Body of pancreas (tissue), 4 donors: ENCODE measurements at regions not wholly inside any gene's neighbourhood (a gene's known extent, or its start where the extent isn't known, plus 50 kb on each side); places are given as distances from the start of the nearest gene placed in this dataset.
A peak's percentile ranks its signal among the peaks of the same experiment; 100 is the strongest.

Experiments used
- ATAC-seq: fragments of 150-250 bp; one replicate; pipeline ENCODE4 v1.9.1; 2016
- DNase-seq, 4 donors: peaks; one replicate each; pipeline ENCODE4 v3.0.0-alpha.2; 2019
- H3K27ac ChIP-seq, 4 donors: fragments of 200-600 bp; sonication (generic); 1 replicate in 3 of 4; 2 replicates in 1 of 4; pipeline versions ENCODE4 v1.5.1 to v1.6.1; 2016 to 2019; ENCODE audit warnings: mild to moderate bottlenecking in 1 of 4, mixed read lengths in 1 of 4, moderate library complexity in 1 of 4
- H3K27me3 ChIP-seq, 2 donors: fragments of 200-600 bp; sonication (generic); one replicate each; pipeline ENCODE4 v1.6.0; 2016; ENCODE audit warnings: mild to moderate bottlenecking in 1 of 2
- H3K36me3 ChIP-seq, 2 donors: fragments of 200-600 bp; sonication (generic); replicated peaks in 1 of 2; 2 replicates each; pipeline ENCODE4 v1.5.1; 2016; ENCODE audit warnings: low read depth in 2 of 2; ENCODE audit not compliant: insufficient read depth in 1 of 2
- H3K4me1 ChIP-seq: fragments of 200-600 bp; sonication (generic); one replicate; pipeline ENCODE4 v1.6.0; 2016
- H3K4me3 ChIP-seq, 2 donors: fragments of 200-600 bp; sonication (generic); 1 replicate in 1 of 2; 2 replicates in 1 of 2; pipeline ENCODE4 v1.5.1; 2016 to 2019
- H3K9me3 ChIP-seq, 3 donors: fragments of 200-600 bp; sonication (generic); 1 replicate in 2 of 3; 2 replicates in 1 of 3; pipeline ENCODE4 v1.5.1; 2016
- POLR2A ChIP-seq, 3 donors: fragments of 450-650 bp; IDR thresholded peaks; one replicate each; pipeline ENCODE4 v1.6.1; 2016; ENCODE audit warnings: antibody characterized with exemption in 3 of 3, mild to moderate bottlenecking in 2 of 3
- whole genome bisulfite sequencing, 2 donors: methylation state at CpG; one replicate each; pipeline ENCODE4 v1.1.5; 2017; 5-methylcytosine and 5-hydroxymethylcytosine counted together
- intact Hi-C: fragments of 100-400 bp; cut with DNase I; formaldehyde crosslinking; loops from one replicate; pipeline ENCODE4 v1.15.1; 2023
- TF ChIP-seq, protein P1 (sequence below), 7 experiments: fragments of 450-650 bp in 4 of 7; fragments of 200-600 bp in 3 of 7; sonication (generic) in 3 of 7; IDR thresholded peaks; one replicate each; pipeline ENCODE4 v1.5.1; 2016 to 2019; ENCODE audit warnings: antibody characterized with exemption in 7 of 7

DNA sequence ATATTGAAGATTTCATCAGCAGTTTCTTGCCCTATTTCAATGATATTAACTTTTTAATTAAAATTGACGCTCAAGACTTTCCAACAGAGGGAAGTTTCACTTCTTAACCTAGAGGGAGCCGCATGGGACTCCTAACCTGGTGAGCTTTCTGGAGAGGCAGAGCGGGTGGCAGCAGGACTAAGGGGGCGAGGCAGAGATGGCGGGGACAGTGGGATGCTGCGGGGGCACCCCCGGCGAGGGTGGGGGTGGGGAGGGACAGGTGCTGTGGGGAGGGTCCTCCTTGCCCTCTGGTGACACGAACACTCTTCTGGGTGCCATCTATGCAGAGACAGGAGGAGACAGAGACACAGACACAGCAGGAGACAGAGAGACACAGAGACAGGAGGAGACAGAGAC lies 104.4 kb downstream of the ADRA2C start:
- no peak overlapping the region for H3K4me3 ChIP-seq
- no peaks in the 10 kb centered on the region for H3K9me3 ChIP-seq
- DNase-seq: no peak
- no peak for ATAC-seq
- peaks cover 0 to 7% of the 10 kb centered on the region in 2 donors for H3K27me3 ChIP-seq
- H3K4me1 ChIP-seq: no peaks in the 10 kb centered on the region
- TF ChIP-seq POLR2A (IDR thresholded peaks at IDR 0.05): no peak
- TF ChIP-seq, protein P1, sequence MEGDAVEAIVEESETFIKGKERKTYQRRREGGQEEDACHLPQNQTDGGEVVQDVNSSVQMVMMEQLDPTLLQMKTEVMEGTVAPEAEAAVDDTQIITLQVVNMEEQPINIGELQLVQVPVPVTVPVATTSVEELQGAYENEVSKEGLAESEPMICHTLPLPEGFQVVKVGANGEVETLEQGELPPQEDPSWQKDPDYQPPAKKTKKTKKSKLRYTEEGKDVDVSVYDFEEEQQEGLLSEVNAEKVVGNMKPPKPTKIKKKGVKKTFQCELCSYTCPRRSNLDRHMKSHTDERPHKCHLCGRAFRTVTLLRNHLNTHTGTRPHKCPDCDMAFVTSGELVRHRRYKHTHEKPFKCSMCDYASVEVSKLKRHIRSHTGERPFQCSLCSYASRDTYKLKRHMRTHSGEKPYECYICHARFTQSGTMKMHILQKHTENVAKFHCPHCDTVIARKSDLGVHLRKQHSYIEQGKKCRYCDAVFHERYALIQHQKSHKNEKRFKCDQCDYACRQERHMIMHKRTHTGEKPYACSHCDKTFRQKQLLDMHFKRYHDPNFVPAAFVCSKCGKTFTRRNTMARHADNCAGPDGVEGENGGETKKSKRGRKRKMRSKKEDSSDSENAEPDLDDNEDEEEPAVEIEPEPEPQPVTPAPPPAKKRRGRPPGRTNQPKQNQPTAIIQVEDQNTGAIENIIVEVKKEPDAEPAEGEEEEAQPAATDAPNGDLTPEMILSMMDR (IDR thresholded peaks at IDR 0.05): no peak
- WGBS, 2 donors: 65 to 71% methylated on average over 9 of the region's 9 CpGs
- no peaks in the 10 kb centered on the region for H3K36me3 ChIP-seq
- no peak overlapping the region for H3K27ac ChIP-seq
- intact Hi-C loops: loop anchor here (10.0 kb wide), 1 partner anchor 296 kb away; no protein-coding TSS in a partner anchor

- TF ChIP-seq, protein P1 (IDR thresholded peaks at IDR 0.05): no peak
- no peak for TF ChIP-seq POLR2A (IDR thresholded peaks at IDR 0.05)
- Histone ChIP-seq H3K27me3 (peaks cover 0 to 7% of the 10 kb centered on the region in 2 donors), H3K4me1 (no peaks in the 10 kb centered on the region), H3K4me3 (no peak overlapping the region), H3K36me3 (no peaks in the 10 kb centered on the region), H3K9me3 (no peaks in the 10 kb centered on the region), H3K27ac (no peak overlapping the region)
- DNase-seq (peak in 3 of 4 donors; percentile 25 to 52 (median 30)), ATAC-seq (no peak)
- intact Hi-C loops: loop anchor here (10.0 kb wide), 1 partner anchor 297 kb away; no protein-coding TSS in a partner anchor
- 6 to 23% methylated on average over 20 to 49 of the region's 53 CpGs for WGBS, 2 donors
Measured at GRCh38 chr4:3871181-3871852, 105.1 kb downstream of the ADRA2C start.

DNA sequence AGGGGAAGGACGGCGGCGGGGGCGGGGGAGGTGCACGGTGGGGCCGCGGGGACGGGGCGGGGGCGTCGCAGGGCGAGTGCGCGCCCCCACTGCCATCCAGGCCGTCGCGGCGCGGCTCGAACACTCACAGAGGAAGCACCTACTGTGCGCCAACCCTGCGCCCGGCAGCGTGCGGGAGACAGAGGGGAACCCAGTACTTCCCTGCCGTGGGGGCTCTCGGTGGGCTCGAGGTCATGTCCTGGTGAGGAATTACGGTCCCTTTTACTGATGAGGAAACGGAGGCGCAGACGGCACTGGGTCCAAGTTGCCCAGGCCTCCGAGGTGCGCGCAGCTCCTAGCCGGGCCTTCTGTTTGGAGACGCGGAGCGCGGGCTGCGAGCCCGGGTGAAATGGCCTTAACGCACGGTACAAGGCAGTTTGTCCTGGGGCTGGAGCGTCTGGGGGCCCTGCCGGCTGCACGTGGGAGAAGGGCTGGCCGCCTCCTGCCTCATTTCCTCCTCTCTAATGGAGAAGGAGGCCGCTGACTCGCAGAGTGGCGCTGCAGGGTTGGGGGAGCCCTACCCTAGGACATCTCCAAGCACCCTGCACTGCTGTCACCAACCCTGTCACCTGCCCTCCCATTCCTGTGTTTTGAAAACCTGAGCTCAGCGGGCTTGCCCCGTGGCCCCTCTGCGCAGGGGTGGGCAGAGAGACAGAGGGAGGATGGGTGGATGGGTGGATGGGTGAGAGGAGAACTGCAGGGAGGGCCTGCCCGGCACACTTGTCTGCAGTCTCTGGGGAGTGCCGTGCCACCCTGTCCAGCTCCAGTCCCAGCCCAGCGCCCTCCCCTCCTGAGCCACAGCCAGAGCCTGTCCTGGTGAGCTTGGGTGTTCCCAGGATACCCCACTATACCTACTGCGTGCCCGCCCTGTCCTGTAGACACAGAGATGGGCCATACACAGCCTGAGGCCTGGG lies 106.0 kb downstream of the ADRA2C start:
- Histone ChIP-seq H3K36me3 (no peaks in the 10 kb centered on the region), H3K9me3 (no peaks in the 10 kb centered on the region), H3K27ac (no peak overlapping the region), H3K4me3 (no peak overlapping the region), H3K4me1 (no peaks in the 10 kb centered on the region), H3K27me3 (peaks cover 0 to 7% of the 10 kb centered on the region in 2 donors)
- intact Hi-C loops: loop anchor here (10.0 kb wide), 1 partner anchor 297 kb away; no protein-coding TSS in a partner anchor
- WGBS, 2 donors: 5 to 13% methylated on average over 16 to 52 of the region's 59 CpGs
- ATAC-seq (no peak), DNase-seq (no peak)
- no peak for TF ChIP-seq POLR2A (IDR thresholded peaks at IDR 0.05)
- TF ChIP-seq, protein P1 (IDR thresholded peaks at IDR 0.05): no peak

DNA sequence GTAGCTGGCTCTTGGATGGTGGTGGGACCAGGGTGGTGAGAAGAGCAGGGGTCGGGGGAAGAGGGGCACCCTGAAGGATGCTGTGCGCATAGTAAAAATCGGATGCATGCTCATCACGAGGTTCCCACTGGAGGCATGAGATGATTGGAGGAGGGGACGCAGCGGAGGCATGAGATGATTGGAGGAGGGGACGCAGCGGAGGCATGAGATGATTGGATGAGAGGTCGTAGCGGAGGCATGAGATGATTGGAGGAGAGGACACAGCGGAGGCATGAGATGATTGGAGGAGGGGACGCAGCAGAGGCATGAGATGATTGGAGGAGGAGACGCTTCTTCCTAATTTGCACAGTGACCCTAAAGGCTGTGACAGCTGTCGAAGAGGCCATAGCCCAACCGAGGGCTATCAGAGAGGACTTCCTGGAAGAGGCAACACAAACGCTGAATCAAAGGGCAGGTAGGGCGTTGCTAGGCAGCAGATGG lies 106.7 kb downstream of the ADRA2C start:
- Histone ChIP-seq H3K27ac (no peak overlapping the region), H3K27me3 (peaks cover 0 to 7% of the 10 kb centered on the region in 2 donors), H3K4me1 (no peaks in the 10 kb centered on the region), H3K4me3 (no peak overlapping the region), H3K36me3 (no peaks in the 10 kb centered on the region), H3K9me3 (no peaks in the 10 kb centered on the region)
- ATAC-seq: no peak
- DNase-seq: no peak
- WGBS, 2 donors: 46 to 56% methylated on average over 17 of the region's 17 CpGs
- intact Hi-C loops: loop anchor here (10.0 kb wide), 1 partner anchor 298 kb away; no protein-coding TSS in a partner anchor
- TF ChIP-seq, protein P1 (IDR thresholded peaks at IDR 0.05): no peak
- TF ChIP-seq POLR2A (IDR thresholded peaks at IDR 0.05): no peak
